Neural cell (in vitro differentiated cells): ENCODE measurements at regions not wholly inside any gene's neighbourhood (a gene's known extent, or its start where the extent isn't known, plus 50 kb on each side); places are given as distances from the start of the nearest gene placed in this dataset.

Experiments
- EP300 ChIP-seq: fragments of 450-650 bp; conservative IDR thresholded peaks from 2 replicates; pipeline ENCODE4 v1.6.1; 2014; ENCODE audit warnings: antibody characterized with exemption, mild to moderate bottlenecking, moderate library complexity; ENCODE audit not compliant: poor library complexity, severe bottlenecking
- TF ChIP-seq, protein P1 (sequence below): fragments of 450-650 bp; IDR thresholded peaks from 2 replicates; pipeline ENCODE4 v1.5.1; 2014; ENCODE audit warnings: antibody characterized with exemption, mild to moderate bottlenecking, moderate library complexity; ENCODE audit not compliant: poor library complexity, severe bottlenecking

DNA sequence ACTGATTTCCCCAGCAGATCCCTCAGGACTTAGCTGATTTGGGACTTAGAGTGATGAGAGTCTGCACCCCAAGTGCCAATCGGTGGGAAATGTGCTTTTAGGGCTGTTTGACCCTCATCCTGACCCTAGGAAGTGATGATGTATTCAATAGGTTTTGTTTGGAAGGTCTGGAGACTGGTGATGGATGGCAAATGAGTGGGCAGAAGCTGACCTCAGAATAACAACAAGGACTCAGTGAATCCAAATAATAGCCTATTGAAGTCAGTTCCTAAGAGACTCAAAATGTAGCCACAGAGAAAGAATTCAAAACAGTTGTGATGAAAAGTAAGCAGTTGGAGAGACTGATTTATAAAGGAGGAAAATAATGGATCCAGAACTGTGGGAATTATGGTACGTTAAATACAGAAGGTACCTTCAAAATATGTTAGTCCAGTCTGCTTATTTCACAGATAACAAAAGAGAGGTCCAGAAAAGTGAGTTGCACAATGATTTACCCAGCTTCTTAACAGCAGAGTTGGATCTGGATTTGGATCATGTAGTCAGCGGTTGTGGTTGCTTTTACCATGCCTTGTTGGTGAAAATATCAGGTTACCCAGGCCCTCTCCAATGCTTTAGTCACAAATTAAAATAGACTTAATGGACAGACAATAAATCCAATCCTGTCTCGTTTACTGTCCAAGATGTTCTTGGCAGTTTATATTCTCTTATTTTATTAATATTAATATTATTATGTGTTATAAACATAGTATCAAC, 123.0 kb upstream of the PTBP2 start:
- TF ChIP-seq, protein P1, sequence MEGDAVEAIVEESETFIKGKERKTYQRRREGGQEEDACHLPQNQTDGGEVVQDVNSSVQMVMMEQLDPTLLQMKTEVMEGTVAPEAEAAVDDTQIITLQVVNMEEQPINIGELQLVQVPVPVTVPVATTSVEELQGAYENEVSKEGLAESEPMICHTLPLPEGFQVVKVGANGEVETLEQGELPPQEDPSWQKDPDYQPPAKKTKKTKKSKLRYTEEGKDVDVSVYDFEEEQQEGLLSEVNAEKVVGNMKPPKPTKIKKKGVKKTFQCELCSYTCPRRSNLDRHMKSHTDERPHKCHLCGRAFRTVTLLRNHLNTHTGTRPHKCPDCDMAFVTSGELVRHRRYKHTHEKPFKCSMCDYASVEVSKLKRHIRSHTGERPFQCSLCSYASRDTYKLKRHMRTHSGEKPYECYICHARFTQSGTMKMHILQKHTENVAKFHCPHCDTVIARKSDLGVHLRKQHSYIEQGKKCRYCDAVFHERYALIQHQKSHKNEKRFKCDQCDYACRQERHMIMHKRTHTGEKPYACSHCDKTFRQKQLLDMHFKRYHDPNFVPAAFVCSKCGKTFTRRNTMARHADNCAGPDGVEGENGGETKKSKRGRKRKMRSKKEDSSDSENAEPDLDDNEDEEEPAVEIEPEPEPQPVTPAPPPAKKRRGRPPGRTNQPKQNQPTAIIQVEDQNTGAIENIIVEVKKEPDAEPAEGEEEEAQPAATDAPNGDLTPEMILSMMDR, result no peak
- TF ChIP-seq EP300, result no peak
